ENCODE measurements at regions not wholly inside any gene's neighbourhood (a gene's known extent, or its start where the extent isn't known, plus 50 kb on each side); places are given as distances from the start of the nearest gene placed in this dataset.

DNA sequence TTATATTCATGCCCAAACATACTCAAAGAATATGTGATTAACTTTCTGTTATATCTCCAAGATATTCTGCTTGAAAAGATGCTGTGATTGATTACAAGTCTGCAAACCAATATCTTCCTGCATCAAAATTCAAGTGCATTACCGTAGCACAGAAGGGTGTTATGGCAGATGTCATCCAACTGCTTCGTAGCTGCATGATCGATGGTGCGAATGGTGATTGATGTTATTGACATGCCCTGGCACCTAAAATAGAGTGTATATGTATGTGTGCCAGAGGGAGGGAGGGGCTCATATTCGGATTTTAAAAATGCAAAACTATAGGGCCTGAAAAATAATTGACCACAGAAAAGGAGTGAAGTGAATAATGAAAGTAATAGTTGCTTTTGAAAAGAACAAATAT is 882.1 kb upstream of the NUDT12 start:
- no peak for DNase-seq (ENCODE audit: low read depth)

- no peak for DNase-seq (ENCODE audit: low read depth)
These were observed 881.1 kb upstream of the NUDT12 start for GRCh38 chr5:104443706-104444105.

DNA sequence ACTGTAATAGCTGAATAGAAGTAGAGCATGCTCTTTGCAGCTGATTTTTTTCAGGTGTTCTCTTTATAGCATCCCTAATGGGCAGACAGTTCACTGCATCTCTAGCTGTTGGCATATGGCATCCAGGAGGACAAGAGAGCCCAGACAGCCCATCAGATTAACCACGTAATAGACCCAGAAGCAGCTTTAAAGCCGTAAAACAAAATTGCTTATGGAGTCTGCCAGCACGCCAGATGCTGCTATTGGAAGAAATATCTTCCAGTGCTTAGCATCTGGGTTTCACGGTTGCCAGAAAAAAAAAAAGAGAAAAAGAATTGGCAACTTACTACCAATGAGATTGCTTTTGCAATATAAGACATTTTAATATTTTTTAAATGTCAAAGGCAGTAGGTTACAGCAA is 869.4 kb upstream of the NUDT12 start:
- DNase-seq (ENCODE audit: low read depth) = no peak

GRCh38 chr5:104431002-104431620 is 868.5 kb upstream of the NUDT12 start:
- no peak for DNase-seq (ENCODE audit: low read depth)

GRCh38 chr5:104429911-104430310 is 867.3 kb upstream of the NUDT12 start:
- no peak for DNase-seq (ENCODE audit: low read depth)

GRCh38 chr5:104421431-104421830 is 858.8 kb upstream of the NUDT12 start:
- DNase-seq (ENCODE audit: low read depth) = no peak

DNA sequence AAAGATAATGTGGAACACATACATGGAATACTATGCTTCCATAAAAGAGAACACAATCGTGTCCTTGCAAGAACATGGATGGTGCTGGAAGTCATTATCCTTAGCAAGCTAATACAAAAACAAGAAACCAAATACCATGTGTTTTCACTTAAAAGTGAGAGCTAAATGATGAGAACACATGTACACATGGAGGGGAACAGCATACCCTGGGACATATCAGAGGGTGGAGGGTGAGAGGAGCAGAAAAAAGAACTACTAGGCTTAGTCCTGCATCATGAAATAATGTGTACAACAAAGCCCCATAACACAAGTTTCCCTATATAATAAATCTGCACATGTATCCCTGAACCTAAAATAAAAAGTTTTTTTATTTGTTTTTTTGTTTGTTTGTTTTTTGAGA is 855.5 kb upstream of the NUDT12 start:
- DNase-seq (ENCODE audit: low read depth) = no peak

- no peak for DNase-seq (ENCODE audit: low read depth)
These were observed 850.2 kb upstream of the NUDT12 start for GRCh38 chr5:104412649-104413240.

DNA sequence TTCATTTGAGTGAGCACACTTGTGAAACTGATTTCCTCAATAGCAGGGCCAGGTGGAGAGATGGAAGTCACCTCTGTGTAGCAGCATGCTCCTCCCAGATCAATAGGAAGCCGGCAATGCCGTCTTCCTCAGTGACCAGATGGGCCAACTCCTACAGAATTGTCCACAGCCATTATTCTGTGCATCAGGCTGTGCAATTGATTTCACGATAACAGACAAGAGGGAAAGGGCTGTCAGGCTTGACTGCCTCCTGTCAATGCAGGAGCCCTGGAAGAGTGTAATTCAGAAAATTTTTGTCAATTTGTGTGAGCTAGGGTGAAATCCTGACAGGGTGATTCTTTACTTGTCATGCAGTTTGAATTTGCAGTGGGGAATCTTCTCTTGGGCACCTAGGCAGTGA is 838.4 kb upstream of the NUDT12 start:
- no peak for DNase-seq (ENCODE audit: low read depth)

DNA sequence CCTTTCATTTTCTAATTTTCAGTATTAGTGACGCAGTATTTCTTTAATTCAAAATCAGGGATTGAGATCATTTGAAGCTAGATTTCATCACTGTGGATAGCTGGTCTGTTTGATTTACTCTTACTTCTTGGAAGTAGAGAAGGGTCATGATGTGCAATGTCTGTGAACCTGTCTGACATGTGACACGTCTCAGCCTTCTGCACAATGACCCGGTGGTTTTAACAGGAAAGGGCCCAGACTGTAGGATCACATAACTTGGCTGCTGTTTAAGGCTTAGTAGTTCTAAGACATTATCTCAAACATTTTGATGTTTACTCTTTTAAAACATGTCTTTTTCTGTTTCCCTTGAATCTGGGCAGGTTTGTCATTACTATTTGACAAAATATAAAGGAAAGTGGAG is 823.3 kb upstream of the NUDT12 start:
- no peak for DNase-seq (ENCODE audit: low read depth)

DNA sequence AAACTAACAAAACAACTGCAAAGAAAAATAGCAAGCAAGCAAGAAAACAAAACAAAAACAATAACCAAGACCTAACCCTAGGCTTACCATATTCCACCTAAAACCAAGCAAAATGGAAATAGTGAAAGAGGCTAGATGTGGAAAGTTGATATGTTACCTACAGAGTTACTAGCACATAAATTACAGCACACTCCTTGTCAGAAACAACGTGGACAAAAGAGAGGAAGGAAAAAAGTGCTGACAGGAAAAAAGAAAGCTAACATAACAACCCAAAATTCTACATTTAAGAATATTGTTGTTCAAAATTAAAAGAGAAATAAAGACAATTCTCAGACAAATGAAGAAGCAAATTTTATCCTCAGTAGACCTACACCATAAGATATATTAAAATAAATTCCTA is 812.8 kb upstream of the NUDT12 start:
- DNase-seq (ENCODE audit: low read depth) = no peak

DNA sequence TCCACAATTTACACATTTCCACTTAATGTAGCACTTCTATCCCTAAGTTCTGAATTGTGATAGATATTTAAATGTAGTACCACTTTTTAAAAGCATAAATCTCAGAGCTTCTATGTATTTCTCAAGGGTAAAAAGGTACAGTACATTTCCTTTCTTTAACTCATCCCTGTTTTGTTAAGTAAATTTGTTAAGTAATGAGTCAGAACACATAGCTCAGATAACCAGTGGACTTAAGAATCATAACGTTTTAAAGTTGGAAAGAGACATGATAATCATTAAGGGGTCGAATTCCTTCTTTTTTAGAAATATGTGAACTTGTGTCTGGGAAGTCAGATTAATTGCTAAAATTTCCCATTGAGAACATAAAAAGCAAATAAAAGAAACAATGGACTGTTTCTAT is 810.2 kb upstream of the NUDT12 start:
- no peak for DNase-seq (ENCODE audit: low read depth)

DNA sequence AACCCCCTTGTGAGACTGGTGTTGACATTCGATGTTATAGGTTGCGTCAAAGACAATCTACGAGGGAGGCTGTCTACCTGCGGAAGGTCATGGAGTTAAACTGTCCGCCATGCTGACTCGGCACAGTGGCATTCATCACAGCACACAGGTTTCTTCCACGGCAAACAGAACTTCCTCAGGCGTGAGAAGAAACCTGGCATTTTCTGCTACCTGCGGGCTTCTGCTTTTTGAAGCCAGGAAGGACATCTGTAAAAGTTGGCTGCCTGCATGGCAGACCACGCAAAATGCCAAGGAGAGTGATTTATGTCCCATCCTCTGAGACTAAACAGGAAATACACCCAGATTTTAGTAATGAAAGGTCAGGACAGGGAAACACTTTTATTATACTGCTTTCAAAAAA is 809.8 kb upstream of the NUDT12 start:
- DNase-seq (ENCODE audit: low read depth) = no peak

DNA sequence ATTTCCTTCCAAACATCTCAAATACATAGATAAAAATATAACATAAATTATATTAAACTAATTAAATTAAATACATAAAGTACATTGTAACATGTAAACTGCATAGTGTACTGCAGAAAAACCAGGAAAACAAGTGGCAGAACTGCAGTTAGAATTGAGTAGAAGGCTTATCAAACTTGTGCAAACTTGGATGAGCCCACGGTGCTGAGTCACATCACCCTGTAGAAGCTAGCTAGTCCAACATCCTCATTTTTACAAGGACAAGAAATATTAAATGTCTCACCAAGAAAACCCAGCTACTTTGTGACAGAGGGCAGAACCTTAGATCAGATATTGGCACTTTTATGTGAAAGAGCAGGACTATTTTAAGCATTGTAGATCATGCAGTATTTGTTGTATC is 807.9 kb upstream of the NUDT12 start:
- DNase-seq (ENCODE audit: low read depth) = no peak

DNA sequence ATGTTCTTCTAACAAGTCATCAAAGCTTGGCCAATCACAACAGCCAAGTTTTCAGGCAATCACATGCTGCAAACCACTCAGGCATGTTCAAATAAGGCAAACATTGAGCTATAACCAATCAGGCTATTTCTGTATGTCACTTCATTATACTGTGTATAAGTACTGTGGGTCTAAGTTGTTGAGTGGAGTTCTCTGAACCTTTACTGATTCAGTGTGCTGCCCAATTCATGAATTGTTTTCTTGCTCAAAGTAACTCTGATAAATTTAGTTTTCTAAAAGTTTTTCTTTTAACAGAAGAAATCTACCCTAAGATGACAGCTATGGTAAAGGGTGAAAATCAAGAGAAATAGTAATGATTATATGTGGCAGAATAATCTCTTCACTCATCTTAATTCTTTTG is 805.4 kb upstream of the NUDT12 start:
- DNase-seq (ENCODE audit: low read depth) = no peak

- no peak for DNase-seq (ENCODE audit: low read depth)
These were observed 801.0 kb upstream of the NUDT12 start for GRCh38 chr5:104363567-104363966.

GRCh38 chr5:104361932-104362331 is 799.3 kb upstream of the NUDT12 start:
- DNase-seq (ENCODE audit: low read depth) = no peak

GRCh38 chr5:104355350-104355749 is 792.8 kb upstream of the NUDT12 start:
- DNase-seq (ENCODE audit: low read depth) = no peak

- DNase-seq (ENCODE audit: low read depth) = no peak
These were observed 790.8 kb upstream of the NUDT12 start for GRCh38 chr5:104353371-104353770.

- no peak for DNase-seq (ENCODE audit: low read depth)
These were observed 790.4 kb upstream of the NUDT12 start for GRCh38 chr5:104352954-104353353.

GRCh38 chr5:104347119-104347708 is 784.6 kb upstream of the NUDT12 start:
- no peak for DNase-seq (ENCODE audit: low read depth)

DNA sequence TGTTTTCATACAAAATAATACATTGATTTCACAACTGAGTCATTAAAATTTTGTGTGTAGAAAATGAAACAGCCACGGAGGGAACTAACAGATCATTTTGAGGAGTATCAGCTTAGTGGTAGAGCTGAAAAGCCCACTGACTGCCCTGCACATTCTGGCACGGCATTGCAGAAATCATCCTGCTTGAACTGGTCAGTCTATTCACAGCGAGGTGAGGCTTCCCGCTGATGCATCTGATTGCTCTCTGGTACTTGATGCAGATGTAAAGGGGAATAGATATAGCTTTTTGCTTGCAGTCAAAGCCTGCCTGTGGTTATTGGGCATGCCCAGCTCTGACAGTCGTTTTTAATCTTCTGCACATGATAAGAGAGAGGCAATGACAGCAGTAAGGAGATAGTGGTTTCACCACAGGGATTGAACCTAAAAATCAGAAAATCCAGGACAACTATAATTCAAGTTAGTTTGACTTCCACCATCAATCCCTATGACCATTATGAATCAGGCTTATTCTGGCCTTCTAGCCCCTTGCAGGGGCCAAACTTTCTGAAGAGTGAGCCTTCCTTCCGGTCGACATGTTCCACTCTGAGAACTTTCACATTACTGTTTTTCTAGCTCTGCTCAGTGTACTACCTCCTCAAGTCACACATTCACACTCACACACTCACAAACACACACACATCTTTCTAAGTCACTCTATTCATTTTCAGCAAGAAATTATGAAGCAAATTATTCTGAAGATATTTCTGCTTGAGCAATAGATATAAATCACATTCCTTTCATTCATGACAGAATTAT is 782.8 kb upstream of the NUDT12 start:
- DNase-seq (ENCODE audit: low read depth) = no peak

DNA sequence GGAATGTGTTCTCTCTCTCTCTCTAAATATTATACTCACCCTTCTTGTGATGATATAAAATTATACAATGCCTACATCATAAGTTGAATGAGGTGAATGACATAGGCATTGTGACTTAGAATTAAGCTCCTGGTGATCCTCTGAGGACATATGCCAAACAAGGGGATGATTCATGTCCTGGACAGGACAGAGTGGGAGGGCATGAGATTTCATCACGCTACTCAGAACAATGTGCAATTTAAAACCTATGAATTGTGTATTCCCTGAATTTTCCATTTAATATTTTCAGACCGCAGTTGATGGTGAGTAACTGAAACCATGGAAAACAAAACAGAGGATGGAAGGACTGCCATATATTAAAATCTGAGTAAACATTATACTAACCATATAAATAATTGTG is 782.2 kb upstream of the NUDT12 start:
- DNase-seq (ENCODE audit: low read depth) = no peak
